ENCODE measurements at regions not wholly inside any gene's neighbourhood (a gene's known extent, or its start where the extent isn't known, plus 50 kb on each side); places are given as distances from the start of the nearest gene placed in this dataset.

GRCh38 chr9:82149501-82149946 is 161.0 kb downstream of the SPATA31D1 start:
- DNase-seq (ENCODE audit: low read depth in 4 of 4, low spot score in 3 of 4) = no peak

- DNase-seq (ENCODE audit: low read depth in 4 of 4, low spot score in 3 of 4) = peak in 2 of 4 donors; percentile 12 to 36
These were observed 163.6 kb downstream of the SPATA31D1 start for GRCh38 chr9:82152181-82152580.

GRCh38 chr9:82153032-82153431 is 164.5 kb downstream of the SPATA31D1 start:
- DNase-seq (ENCODE audit: low read depth in 4 of 4, low spot score in 3 of 4) = no peak

- no peak for DNase-seq (ENCODE audit: low read depth in 4 of 4, low spot score in 3 of 4)
These were observed 166.0 kb downstream of the SPATA31D1 start for GRCh38 chr9:82154573-82154972.

GRCh38 chr9:82161876-82162275 is 173.3 kb downstream of the SPATA31D1 start:
- no peak for DNase-seq (ENCODE audit: low read depth in 4 of 4, low spot score in 3 of 4)

GRCh38 chr9:82164159-82164558 is 175.6 kb downstream of the SPATA31D1 start:
- no peak for DNase-seq (ENCODE audit: low read depth in 4 of 4, low spot score in 3 of 4)

- no peak for DNase-seq (ENCODE audit: low read depth in 4 of 4, low spot score in 3 of 4)
These were observed 178.7 kb downstream of the SPATA31D1 start for GRCh38 chr9:82167296-82167695.

GRCh38 chr9:82168585-82168984 is 180.0 kb downstream of the SPATA31D1 start:
- no peak for DNase-seq (ENCODE audit: low read depth in 4 of 4, low spot score in 3 of 4)

- no peak for DNase-seq (ENCODE audit: low read depth in 4 of 4, low spot score in 3 of 4)
These were observed 182.3 kb downstream of the SPATA31D1 start for GRCh38 chr9:82170866-82171265.

GRCh38 chr9:82171271-82171670 is 182.7 kb downstream of the SPATA31D1 start:
- DNase-seq (ENCODE audit: low read depth in 4 of 4, low spot score in 3 of 4) = no peak

- no peak for DNase-seq (ENCODE audit: low read depth in 4 of 4, low spot score in 3 of 4)
These were observed 192.1 kb downstream of the SPATA31D1 start for GRCh38 chr9:82180711-82181110.

- no peak for DNase-seq (ENCODE audit: low read depth in 4 of 4, low spot score in 3 of 4)
These were observed 194.7 kb downstream of the SPATA31D1 start for GRCh38 chr9:82183181-82183860.

GRCh38 chr9:82184524-82184923 is 196.0 kb downstream of the SPATA31D1 start:
- DNase-seq (ENCODE audit: low read depth in 4 of 4, low spot score in 3 of 4) = no peak

GRCh38 chr9:82188817-82189216 is 200.2 kb downstream of the SPATA31D1 start:
- no peak for DNase-seq (ENCODE audit: low read depth in 4 of 4, low spot score in 3 of 4)

GRCh38 chr9:82191082-82191770 is 202.7 kb downstream of the SPATA31D1 start:
- no peak for DNase-seq (ENCODE audit: low read depth in 4 of 4, low spot score in 3 of 4)

- DNase-seq (ENCODE audit: low read depth in 4 of 4, low spot score in 3 of 4) = no peak
These were observed 203.6 kb downstream of the SPATA31D1 start for GRCh38 chr9:82192211-82192610.

- no peak for DNase-seq (ENCODE audit: low read depth in 4 of 4, low spot score in 3 of 4)
These were observed 208.3 kb downstream of the SPATA31D1 start for GRCh38 chr9:82196622-82197441.

- DNase-seq (ENCODE audit: low read depth in 4 of 4, low spot score in 3 of 4) = no peak
These were observed 212.6 kb downstream of the SPATA31D1 start for GRCh38 chr9:82201196-82201595.

- DNase-seq (ENCODE audit: low read depth in 4 of 4, low spot score in 3 of 4) = no peak
These were observed 214.2 kb downstream of the SPATA31D1 start for GRCh38 chr9:82202808-82203207.

GRCh38 chr9:82206490-82206889 is 217.9 kb downstream of the SPATA31D1 start:
- no peak for DNase-seq (ENCODE audit: low read depth in 4 of 4, low spot score in 3 of 4)

- no peak for DNase-seq (ENCODE audit: low read depth in 4 of 4, low spot score in 3 of 4)
These were observed 218.4 kb downstream of the SPATA31D1 start for GRCh38 chr9:82206946-82207345.

All from right renal pelvis (tissue), 4 donors.